ENCODE measurements at regions not wholly inside any gene's neighbourhood (a gene's known extent, or its start where the extent isn't known, plus 50 kb on each side); places are given as distances from the start of the nearest gene placed in this dataset.

- no peak for TF ChIP-seq CTCF (IDR thresholded peaks at IDR 0.05; ENCODE audit: low read depth, low read length)
- no peak for DNase-seq (ENCODE audit: extremely low read depth, low read depth)
These were observed 419.8 kb upstream of the TRIB2 start for GRCh38 chr2:12296915-12297314.

DNA sequence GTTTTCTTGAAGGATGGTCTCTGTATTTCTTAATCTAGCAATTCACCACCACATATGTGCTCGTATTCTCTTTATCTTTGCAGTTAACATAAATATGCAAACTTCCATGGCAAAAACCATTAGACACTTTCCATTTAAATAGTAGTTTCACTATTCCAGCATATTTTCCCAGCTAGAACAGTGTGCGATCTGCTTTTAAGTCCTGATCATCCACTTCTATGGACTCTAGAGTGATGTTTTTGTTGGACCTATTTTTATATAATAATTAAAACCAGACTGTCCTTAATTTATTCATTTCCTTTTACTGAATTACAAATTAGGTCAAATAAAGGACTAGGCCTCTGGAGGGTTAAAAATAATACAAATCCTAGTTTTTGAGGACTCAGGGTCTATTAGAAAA is 418.4 kb upstream of the TRIB2 start:
- no peak for TF ChIP-seq CTCF (IDR thresholded peaks at IDR 0.05; ENCODE audit: low read depth, low read length)
- DNase-seq (ENCODE audit: extremely low read depth, low read depth): no peak

GRCh38 chr2:12299431-12299830 is 417.3 kb upstream of the TRIB2 start:
- no peak for TF ChIP-seq CTCF (IDR thresholded peaks at IDR 0.05; ENCODE audit: low read depth, low read length)
- no peak for DNase-seq (ENCODE audit: extremely low read depth, low read depth)

DNA sequence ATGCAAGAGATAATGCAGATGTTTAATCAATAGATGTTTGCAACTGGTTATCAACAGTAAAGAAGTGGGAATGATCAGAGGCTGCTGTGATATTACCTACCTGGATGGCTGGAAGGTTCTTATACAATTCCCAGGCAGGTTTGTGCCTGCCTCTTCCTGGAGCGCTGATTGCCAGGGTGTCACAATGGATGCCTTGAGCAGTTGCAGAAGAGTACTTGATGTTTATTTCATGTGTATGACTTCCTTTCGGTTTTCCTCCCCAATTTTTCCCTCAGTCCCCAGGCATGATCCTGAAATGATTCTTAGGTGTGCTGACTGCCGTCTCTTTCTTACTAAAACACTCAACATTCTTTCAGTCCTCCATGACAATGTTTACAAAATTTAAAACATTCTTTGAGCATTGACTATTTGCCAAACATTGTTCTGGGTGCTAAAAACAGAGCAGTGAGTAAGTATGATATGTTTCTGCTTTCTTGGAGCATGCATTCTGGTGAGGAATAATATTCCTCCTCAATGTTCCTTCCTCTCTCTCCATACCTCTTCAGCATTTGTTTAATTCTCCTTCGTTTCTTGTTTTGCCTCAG is 416.6 kb upstream of the TRIB2 start:
- no peak for TF ChIP-seq CTCF (IDR thresholded peaks at IDR 0.05; ENCODE audit: low read depth, low read length)
- no peak for DNase-seq (ENCODE audit: extremely low read depth, low read depth)

DNA sequence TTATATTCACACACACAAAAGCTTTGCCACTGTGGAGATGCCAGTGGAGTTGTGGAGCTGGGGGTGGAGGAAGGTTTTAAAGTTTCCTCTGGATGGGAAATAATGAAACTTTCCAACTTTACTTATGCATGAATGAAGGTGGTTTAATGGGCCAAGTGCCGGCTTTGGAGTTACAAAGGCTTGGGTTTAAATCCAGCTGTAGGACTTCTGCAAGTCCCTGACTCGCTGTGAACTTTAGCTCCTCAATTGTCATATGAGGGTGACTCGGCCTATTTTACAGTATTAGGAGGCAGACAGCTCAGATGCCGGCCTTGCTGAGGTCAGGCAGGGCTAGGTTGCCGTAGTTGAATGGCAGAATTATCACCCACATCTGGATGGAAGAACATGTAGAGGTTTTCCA is 415.8 kb upstream of the TRIB2 start:
- no peak for TF ChIP-seq CTCF (IDR thresholded peaks at IDR 0.05; ENCODE audit: low read depth, low read length)

DNA sequence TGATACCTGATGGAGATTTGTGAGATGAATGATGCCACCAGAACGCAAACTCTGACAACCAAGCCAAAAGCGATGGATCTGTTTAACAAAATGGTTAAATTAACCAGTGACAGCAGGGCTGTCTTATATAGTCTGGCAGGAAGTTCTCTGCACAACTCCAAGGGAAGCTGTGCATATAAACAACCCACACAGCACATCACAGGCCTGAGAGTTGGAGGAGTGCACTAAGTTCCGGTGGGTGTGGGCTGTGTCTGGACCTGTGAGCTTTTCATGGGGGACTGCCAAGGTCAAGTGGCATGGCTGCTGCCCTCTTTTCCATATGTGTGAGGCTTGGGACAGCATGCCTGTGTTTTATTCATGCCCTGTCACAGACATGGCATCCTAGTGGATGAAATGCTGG is 414.6 kb upstream of the TRIB2 start:
- no peak for DNase-seq (ENCODE audit: extremely low read depth, low read depth)
- TF ChIP-seq CTCF (IDR thresholded peaks at IDR 0.05; ENCODE audit: low read depth, low read length): no peak

More for the DNA sequence above, 415.8 kb upstream of the TRIB2 start:
- no peak for DNase-seq (ENCODE audit: extremely low read depth, low read depth)

DNA sequence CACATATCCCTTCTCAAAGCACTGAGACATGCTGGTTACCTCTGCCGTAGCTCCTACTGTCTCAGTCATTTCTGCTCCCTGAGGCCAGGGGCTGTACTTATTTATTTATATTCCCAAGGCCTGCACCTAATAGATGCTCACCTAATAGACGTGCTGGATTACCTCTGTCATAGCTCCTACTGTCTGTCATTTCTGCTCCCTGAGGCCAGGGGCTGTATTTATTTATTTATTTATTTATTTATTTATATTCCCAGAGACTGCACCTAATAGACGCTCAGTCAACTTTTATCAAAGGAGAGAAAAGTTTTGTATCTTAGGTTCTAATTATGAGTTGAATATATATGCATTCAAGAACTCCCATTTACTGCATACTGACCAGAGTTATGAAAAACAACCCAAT is 414.0 kb upstream of the TRIB2 start:
- DNase-seq (ENCODE audit: extremely low read depth, low read depth): no peak
- no peak for TF ChIP-seq CTCF (IDR thresholded peaks at IDR 0.05; ENCODE audit: low read depth, low read length)

All from AG09319 (cell line).